DND-41 (cell line): ENCODE measurements at regions not wholly inside any gene's neighbourhood (a gene's known extent, or its start where the extent isn't known, plus 50 kb on each side); places are given as distances from the start of the nearest gene placed in this dataset.

Experiments used
- EZH2 ChIP-seq: IDR thresholded peaks from 3 replicates; pipeline ENCODE4 v1.6.1; 2012; ENCODE audit warnings: borderline replicate concordance, low read depth, mild to moderate bottlenecking, moderate library complexity, low read length, inconsistent platforms; ENCODE audit not compliant: severe bottlenecking
- TF ChIP-seq, protein P1 (sequence below): IDR thresholded peaks from 2 replicates; pipeline ENCODE4 v1.5.1; 2012; ENCODE audit warnings: borderline replicate concordance, low read length, moderate library complexity, mild to moderate bottlenecking; ENCODE audit not compliant: poor library complexity, severe bottlenecking; ENCODE audit errors: extremely low read depth

DNA sequence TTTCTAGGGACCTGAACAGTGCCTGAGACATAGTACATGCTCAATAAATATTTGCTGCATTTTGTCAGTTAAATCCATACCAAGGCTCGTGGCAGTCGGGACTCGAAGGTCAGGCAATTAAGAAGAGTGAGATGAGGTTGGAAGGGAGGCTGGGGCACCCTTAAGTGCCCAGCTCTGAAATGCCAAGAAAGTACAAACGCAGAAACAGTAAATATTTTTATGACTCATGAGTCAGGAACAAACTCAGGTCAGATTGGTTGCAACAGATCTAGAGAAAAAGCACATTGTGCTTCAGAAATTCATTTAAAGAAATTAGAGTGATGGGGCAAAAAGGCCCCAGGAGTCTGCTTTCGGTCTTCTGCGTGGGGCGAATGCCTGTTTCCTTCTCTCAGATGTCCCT, 83.0 kb upstream of the FZD10 start:
- TF ChIP-seq, protein P1, sequence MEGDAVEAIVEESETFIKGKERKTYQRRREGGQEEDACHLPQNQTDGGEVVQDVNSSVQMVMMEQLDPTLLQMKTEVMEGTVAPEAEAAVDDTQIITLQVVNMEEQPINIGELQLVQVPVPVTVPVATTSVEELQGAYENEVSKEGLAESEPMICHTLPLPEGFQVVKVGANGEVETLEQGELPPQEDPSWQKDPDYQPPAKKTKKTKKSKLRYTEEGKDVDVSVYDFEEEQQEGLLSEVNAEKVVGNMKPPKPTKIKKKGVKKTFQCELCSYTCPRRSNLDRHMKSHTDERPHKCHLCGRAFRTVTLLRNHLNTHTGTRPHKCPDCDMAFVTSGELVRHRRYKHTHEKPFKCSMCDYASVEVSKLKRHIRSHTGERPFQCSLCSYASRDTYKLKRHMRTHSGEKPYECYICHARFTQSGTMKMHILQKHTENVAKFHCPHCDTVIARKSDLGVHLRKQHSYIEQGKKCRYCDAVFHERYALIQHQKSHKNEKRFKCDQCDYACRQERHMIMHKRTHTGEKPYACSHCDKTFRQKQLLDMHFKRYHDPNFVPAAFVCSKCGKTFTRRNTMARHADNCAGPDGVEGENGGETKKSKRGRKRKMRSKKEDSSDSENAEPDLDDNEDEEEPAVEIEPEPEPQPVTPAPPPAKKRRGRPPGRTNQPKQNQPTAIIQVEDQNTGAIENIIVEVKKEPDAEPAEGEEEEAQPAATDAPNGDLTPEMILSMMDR, result no peak
- TF ChIP-seq EZH2, result no peak
